ENCODE measurements at regions not wholly inside any gene's neighbourhood (a gene's known extent, or its start where the extent isn't known, plus 50 kb on each side); places are given as distances from the start of the nearest gene placed in this dataset.

DNA sequence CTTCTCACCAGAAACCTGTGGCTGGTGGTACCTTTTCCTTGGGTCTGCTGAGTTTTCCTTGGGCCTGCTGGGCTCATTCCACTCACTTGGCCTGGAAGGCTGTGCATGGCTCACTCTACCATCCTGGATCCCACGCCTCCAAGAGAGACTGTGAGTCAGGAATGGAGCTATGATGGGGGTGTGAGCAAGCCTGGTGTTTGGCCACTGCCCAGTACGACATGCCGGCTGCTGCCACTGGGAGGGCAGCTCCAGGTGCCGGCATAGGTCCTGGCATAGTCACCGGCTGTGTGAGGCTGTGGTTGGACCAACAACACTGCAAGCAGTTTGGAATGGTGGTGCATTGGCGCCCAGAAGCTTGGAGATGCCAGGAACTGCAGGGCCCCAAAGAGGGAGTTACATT is 721.7 kb downstream of the PCDH18 start:
- TF ChIP-seq, protein P1, sequence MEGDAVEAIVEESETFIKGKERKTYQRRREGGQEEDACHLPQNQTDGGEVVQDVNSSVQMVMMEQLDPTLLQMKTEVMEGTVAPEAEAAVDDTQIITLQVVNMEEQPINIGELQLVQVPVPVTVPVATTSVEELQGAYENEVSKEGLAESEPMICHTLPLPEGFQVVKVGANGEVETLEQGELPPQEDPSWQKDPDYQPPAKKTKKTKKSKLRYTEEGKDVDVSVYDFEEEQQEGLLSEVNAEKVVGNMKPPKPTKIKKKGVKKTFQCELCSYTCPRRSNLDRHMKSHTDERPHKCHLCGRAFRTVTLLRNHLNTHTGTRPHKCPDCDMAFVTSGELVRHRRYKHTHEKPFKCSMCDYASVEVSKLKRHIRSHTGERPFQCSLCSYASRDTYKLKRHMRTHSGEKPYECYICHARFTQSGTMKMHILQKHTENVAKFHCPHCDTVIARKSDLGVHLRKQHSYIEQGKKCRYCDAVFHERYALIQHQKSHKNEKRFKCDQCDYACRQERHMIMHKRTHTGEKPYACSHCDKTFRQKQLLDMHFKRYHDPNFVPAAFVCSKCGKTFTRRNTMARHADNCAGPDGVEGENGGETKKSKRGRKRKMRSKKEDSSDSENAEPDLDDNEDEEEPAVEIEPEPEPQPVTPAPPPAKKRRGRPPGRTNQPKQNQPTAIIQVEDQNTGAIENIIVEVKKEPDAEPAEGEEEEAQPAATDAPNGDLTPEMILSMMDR (IDR thresholded peaks at IDR 0.05), result no peak
- TF ChIP-seq POLR2AphosphoS5 (IDR thresholded peaks at IDR 0.05), result no peak
